OCI-LY7 (cell line): ENCODE measurements at regions not wholly inside any gene's neighbourhood (a gene's known extent, or its start where the extent isn't known, plus 50 kb on each side); places are given as distances from the start of the nearest gene placed in this dataset.

Experiments
- EZH2phosphoT487 ChIP-seq: fragments of 200-600 bp; sonication (generic); IDR thresholded peaks from 2 replicates; pipeline ENCODE4 v1.6.1; 2018; ENCODE audit warnings: low read depth, borderline replicate concordance, mild to moderate bottlenecking, mixed run types, antibody characterized with exemption, low read length, moderate library complexity, mixed read lengths
- TF ChIP-seq, protein P1 (sequence below): fragments of 200-600 bp; sonication (generic); conservative IDR thresholded peaks from 2 replicates; pipeline ENCODE4 v1.5.1; 2014; ENCODE audit warnings: mild to moderate bottlenecking, antibody characterized with exemption, low read length, moderate library complexity, mixed read lengths

DNA sequence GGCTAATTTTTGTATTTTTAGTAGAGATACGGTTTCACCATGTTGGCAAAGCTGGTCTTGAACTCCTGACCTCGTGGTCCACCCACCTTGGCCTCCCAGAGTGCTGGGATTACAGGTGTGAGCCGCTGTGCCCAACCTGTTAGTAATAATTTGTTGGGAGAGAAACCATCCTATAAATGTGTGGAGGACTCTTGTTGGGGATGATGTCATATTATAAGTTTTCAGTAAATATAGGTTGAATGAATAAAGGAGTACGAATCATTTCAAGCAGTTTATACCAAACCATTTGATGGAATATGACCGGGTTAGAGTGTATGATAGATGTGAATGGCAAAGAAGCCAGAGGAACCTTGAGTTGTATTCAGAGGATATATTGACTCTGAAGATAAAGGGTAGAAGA is 240.8 kb downstream of the SAMD5 start:
- TF ChIP-seq, protein P1, sequence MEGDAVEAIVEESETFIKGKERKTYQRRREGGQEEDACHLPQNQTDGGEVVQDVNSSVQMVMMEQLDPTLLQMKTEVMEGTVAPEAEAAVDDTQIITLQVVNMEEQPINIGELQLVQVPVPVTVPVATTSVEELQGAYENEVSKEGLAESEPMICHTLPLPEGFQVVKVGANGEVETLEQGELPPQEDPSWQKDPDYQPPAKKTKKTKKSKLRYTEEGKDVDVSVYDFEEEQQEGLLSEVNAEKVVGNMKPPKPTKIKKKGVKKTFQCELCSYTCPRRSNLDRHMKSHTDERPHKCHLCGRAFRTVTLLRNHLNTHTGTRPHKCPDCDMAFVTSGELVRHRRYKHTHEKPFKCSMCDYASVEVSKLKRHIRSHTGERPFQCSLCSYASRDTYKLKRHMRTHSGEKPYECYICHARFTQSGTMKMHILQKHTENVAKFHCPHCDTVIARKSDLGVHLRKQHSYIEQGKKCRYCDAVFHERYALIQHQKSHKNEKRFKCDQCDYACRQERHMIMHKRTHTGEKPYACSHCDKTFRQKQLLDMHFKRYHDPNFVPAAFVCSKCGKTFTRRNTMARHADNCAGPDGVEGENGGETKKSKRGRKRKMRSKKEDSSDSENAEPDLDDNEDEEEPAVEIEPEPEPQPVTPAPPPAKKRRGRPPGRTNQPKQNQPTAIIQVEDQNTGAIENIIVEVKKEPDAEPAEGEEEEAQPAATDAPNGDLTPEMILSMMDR: no peak
- no peak for TF ChIP-seq EZH2phosphoT487
